Left cardiac atrium (tissue), 4 donors: ENCODE measurements at regions not wholly inside any gene's neighbourhood (a gene's known extent, or its start where the extent isn't known, plus 50 kb on each side); places are given as distances from the start of the nearest gene placed in this dataset.
A peak's percentile ranks its signal among the peaks of the same experiment; 100 is the strongest.

ENCODE experiments used
- ATAC-seq, 2 donors: fragments of 200-7000 bp; cut with Tn5 transposase; one replicate each; pipeline ENCODE4 v1.9.1; 2020; ENCODE audit warnings: mild to moderate bottlenecking in 2 of 2, moderate library complexity in 2 of 2
- DNase-seq: peaks from one replicate; pipeline ENCODE4 v3.0.0-alpha.2; 2020
- intact Hi-C, 2 donors: fragments of 100-400 bp; cut with DNase I; formaldehyde crosslinking; loops; one replicate each; pipeline versions ENCODE4 v1.14.1 to v1.15.1; 2022 to 2023
- donor health status: DM: no; HTN: yes; CAD: no.
- donor health status: DM: no; HTN: yes; CAD: no; lungs with severe emphysema.
- donor health status: DM: yes; HTN: yes; CAD: no.
- donor health status: Dilated cardiomyopathy.

DNA sequence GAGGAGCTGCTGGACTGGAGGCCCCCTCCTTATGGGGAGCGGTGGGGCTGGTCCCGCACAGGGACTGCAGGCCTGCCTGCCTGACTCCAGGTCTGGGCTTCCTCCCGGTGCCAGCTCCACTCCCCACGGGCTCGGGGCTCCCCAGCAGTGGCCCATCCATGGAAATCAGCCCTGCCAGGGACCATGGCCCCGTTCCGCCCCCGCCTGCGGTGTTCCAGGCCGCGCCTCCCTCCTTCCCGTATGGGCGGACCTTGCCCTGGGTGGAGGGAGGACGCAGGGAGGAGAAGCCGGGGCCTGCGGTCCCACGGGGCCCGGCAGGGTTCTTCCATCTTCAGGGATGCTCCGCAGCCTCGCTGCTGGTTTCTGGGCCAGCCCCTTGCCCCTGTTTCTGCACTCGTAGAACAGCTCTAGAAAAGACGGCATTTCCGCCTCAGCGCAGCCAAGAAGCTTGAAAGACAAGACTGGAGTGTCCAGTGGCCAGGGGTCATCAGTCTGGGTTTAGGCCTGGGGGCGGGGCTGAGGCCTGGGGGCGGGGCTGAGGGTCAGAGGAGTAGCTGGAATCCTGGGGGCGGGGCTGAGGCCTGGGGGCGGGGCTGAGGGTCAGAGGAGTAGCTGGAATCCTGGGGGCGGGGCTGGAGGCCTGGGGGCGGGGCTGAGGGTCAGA is 1330.6 kb downstream of the BRD1 start:
- DNase-seq (no peak), ATAC-seq (no peak)
- intact Hi-C loops, result no loop called here

DNA sequence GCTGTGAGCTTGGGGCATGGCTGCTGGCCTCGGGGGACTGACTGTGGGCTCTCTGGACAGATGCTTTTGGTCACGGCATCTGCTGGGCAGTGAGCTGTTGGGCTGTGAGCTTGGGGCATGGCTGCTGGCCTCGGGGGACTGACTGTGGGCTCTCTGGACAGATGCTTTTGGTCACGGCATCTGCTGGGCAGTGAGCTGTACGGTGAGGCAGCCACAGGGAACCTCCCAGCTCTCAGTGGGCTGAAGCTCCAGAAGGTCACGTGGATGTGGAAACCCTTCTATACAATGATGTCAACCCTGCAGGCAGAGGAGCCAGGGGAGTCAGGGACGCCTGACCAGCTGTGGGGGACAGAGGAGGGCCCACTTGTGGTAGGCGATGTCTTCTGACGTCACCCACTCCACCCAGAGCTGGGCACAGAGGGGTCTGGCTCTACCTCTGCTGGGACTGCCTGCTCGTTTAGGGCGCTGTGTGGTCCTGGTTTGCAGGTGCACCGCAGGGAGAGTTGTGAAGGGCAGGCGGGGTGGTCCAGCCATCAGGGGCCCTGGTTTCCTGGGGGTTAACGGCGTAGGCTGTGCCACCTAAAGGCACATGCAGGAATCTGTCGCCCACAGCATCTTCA is 1331.3 kb downstream of the BRD1 start:
- no peak for DNase-seq
- intact Hi-C loops, result no loop called here
- no peak for ATAC-seq

DNA sequence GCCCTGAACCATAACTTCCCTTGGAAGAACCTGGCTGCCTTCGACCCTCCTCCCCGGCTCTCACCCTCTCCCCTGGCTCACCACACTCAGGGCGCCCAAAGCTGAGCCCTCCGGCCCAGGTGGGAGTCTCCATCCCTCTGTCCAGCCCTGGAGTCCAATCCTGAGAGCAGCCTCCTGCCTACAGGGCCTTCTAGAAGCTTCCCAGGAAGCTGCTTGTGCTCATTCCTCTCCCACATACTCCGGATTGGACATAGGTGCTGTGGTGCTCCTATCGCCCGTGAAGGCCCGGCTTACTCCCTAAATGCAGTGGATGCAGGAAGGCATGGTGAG is 1332.0 kb downstream of the BRD1 start:
- intact Hi-C loops, result no loop called here

DNA sequence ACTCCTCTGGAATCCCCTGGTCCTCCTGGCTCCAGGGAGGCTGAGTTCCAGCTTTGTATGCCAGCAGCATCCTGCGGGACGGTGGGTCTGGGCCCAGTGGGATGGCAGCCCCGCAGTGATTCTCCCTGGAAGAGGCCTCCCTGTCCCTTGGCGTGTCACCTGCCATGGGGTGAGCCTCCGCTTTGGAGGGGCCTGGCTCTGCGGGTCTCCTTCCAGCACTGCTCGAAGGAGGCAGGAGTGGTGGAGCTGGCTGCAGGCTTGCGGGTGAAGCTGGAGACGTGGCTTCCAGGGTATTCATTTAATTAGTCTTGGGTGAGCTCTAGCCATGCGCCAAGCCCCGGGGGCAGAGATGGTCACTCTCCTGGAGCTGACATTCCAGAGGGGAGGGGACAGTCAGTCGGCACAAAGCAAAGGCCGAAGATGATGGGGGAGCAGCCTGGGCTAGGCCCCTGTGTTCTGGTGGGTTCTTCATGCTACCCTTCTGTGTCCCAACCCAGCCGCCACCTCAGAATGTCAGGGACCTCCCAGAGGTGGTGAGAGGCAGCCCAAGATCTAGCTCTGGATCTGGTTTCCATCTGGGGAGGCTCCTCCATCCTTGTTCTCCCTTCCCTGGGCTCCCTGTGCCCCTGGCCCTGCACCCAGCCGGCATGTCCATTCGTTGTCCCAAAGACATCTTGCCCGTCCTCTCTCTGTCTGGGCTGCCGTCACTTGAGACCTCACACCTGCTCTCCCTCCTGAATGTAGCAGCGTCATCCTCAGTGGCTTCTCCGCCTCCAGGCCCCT is 1332.5 kb downstream of the BRD1 start:
- intact Hi-C loops, result loop anchor here in 1 of 2 donors (5.0 kb wide), 1 partner anchor 1698 kb away; no protein-coding TSS in a partner anchor
- ATAC-seq, result no peak
- DNase-seq, result no peak

More for the DNA sequence above, 1332.0 kb downstream of the BRD1 start:
- ATAC-seq (no peak), DNase-seq (no peak)

DNA sequence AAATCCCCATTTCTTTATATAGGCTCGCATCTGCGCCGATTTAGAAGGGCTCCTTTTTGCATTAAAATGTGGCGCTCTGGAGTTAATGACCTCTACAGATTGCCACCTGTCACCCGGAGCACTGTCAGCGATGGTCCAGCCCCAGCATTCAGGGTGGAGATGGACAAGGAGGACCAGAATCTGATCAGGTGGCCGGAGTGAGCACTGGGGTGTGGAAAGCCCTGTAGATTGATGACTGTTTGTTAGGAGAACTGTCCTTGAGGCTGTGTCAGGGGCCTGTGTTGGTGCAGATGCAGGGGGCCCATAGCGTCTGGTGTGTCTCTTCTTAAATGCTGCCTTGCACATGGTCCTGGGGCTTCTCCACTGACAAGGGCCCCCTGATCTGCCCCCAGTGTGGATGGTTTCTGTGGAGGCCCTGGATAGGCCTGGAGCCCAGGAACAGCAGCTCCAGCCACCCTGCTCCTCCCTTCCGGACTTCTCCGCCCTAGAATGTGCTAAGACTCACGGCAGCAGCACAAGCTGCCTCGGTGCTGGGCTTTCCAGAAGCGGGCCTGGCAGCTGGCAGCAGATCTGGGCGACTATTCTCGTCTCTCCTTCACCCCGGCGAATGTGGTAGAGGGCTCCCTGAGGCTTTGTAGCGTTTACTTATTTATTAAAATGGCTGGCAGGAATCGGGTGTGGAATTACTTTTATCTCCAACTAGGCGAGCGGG is 1333.3 kb downstream of the BRD1 start:
- intact Hi-C loops, result loop anchor here in 1 of 2 donors (5.0 kb wide), 1 partner anchor 1697 kb away; no protein-coding TSS in a partner anchor
- DNase-seq (no peak), ATAC-seq (no peak)

DNA sequence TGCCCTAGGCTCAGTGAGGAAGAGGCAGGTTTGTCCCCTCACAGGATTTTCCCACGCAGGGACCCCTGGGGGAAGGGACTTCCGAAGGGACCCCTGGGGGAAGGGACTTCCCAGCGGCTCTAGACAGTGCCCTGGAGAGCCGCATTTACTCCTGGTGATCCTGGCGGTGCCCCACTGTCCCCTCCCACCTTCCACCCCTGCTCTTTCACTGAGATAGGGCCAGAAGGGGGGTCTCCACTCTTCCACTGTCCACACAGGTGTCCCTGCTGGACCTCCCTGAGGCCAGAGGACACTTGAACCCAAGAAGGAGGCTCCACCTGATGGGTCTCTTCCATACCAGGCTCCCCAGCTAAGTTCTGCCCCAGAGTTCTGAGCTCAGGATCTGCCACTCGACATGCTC is 1333.9 kb downstream of the BRD1 start:
- no peak for DNase-seq

DNA sequence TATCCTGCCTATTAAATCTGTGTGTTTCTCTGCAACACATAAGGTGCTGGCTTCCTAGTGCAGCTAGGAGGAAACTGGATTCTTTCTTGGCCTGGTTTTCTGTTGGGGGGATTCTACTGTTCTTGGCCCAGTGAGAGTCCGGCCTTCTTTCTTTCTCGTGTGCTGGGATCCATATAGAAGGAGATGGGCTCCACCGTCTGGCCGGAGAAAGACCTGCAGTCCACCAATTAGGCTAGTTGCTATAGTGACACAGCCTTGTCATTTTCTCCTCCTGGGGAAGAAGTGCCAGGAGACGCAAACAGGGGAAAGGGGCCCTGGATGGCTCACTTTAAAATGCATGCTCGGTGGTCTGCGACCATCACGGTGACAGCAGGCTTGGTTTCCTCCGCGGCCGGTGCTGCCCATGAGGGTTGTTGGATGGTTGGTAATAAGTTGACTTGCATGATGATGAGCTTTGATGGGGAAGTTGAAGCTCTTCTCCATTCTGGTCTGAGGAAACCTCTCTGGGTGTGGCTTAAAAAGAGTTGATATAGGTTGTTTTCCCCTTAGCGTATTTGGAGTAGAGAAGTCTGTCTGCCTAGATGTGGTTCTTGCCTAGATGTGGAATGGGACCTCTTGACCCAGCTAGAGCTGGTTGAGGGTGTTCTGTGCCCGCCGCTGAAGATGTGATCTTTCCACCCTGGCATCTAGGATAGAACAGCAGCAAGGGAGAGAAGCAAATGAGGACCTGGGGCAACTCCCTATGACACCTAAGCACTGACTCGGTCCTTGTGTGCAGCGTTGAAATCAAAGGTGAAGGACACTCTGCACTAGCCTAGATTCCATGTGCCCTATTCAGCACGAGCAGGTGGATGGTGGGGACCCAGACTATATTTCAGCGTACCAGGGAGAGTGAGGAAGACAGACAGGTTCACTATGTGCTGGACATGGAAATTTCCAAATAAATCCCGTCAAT is 1335.0 kb downstream of the BRD1 start:
- DNase-seq (peak; percentile 58), ATAC-seq (peak; percentile 66 to 72)
- intact Hi-C loops, result loop anchor here in 1 of 2 donors (5.0 kb wide), 1 partner anchor 1695 kb away; no protein-coding TSS in a partner anchor

More for the DNA sequence above, 1333.9 kb downstream of the BRD1 start:
- intact Hi-C loops, result loop anchor here in 1 of 2 donors (5.0 kb wide), 1 partner anchor 1696 kb away; no protein-coding TSS in a partner anchor
- no peak for ATAC-seq

DNA sequence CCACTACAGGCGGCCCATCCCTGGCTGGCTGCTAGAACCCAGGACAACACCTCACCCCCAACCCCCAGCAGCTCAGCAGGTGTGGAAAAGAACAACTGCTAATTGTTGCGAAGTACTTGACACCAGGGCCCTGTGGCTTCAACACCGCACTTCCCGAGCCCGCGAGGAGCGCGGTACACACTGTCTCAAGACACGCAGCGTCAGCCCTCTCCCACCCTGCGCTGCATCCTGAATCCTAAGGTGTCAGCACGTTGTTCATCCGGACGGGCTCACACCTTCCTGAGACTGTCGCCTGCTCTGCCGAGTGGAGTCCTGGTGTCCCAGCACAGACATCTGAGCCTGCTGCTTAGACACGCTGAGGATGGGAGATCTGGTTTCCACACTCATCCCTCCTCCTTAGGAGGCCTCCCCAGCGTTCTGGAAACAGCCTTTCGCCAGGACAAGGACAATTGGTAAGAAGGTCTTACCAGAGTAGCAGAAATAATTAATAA is 1336.2 kb downstream of the BRD1 start:
- intact Hi-C loops, result loop anchor here in 1 of 2 donors (5.0 kb wide), 1 partner anchor 1694 kb away; no protein-coding TSS in a partner anchor
- DNase-seq (no peak), ATAC-seq (no peak)

DNA sequence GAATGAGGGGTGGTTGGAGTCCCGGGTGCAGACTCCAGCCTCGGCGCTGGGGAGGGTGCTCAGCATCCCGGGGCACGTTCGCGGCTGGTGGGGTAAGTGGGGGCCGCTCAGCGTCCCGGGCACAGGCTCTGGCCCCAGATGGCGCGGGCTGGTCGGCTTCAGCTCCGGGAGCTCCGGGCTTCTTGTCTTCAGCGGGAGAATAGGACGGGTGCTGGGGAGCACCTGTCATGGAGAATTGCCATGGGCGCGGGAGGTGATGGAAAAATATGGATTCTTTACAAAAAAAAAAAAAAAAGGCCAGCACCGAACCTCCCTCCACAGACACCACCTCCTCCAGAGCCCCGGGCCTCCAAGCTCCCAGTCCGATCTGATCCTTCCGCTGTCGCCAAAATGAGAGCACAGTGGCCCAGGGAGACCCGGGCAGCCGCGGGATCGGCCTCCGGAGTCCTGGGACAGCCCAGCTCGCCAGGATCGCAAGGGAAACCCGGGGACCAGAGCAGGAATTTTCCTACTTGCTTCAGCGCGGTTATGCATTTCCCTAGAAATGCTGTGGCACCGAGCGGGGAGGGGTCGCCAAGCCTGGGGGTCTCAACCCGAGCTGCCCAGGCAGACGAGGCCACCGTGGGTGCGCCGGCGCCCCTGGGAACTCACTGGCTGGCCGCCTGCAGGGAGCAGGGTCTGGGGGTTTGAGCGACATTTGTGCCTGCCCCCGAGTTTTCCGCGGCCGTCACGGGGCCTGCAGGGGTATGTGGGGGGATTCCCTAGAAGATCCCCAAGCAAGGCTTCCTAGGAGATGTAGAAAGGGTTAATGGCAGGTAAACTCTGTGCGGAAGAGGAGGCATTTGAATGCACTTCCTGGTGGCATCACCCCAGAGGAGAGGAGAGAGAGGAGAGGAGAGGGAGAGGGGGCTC is 1336.9 kb downstream of the BRD1 start:
- ATAC-seq (no peak), DNase-seq (no peak)
- intact Hi-C loops, result loop anchor here in 1 of 2 donors (5.0 kb wide), 1 partner anchor 1693 kb away; no protein-coding TSS in a partner anchor

DNA sequence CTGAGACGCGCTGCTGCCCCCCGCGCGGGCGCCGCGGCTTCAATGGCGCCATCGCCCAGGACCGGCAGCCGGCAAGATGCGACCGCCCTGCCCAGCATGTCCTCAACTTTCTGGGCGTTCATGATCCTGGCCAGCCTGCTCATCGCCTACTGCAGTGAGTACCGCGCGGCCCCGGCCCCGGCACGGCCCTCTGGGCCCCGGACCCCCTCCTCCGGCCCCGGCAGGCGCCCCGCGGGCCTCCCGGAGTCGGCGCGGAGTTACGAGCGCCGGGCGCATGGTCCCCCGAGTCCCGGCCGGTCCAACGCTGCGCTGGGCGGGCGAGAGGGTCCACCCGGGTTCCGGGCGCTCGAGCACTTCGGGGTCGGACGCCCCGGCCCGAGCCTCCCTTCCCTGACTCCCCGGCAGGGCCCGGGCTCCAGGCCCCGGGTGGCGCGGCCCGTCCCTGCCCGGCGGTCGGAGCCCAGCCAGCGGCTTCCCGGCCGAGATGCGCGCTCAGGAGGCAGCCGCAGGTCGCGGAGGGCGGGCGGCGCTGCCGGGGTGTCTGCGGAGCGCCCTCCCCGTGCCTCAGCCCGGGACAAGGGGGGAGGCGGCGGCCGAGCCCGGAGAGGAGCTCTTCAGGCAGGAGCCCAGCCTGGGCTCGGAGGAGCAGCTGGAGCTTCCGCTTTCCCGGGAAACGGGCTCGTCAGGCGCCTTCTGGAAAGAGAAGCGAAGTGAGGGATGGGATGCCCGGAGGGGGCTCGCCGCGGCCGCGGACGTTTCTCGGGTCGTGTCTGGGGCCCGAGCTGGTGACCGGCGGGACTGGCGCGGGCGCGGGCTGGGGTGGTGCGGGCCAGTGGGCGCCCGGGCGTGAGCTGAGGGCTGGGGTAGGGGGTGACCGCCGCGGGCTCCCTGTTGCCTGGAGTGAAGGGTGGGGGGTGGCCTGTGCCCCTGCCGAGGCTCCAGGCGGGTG is 1337.8 kb downstream of the BRD1 start:
- ATAC-seq, result peak in 1 of 2 donors; percentile 23
- intact Hi-C loops, result loop anchor here in 1 of 2 donors (5.0 kb wide), 1 partner anchor 1693 kb away; no protein-coding TSS in a partner anchor
- no peak for DNase-seq

DNA sequence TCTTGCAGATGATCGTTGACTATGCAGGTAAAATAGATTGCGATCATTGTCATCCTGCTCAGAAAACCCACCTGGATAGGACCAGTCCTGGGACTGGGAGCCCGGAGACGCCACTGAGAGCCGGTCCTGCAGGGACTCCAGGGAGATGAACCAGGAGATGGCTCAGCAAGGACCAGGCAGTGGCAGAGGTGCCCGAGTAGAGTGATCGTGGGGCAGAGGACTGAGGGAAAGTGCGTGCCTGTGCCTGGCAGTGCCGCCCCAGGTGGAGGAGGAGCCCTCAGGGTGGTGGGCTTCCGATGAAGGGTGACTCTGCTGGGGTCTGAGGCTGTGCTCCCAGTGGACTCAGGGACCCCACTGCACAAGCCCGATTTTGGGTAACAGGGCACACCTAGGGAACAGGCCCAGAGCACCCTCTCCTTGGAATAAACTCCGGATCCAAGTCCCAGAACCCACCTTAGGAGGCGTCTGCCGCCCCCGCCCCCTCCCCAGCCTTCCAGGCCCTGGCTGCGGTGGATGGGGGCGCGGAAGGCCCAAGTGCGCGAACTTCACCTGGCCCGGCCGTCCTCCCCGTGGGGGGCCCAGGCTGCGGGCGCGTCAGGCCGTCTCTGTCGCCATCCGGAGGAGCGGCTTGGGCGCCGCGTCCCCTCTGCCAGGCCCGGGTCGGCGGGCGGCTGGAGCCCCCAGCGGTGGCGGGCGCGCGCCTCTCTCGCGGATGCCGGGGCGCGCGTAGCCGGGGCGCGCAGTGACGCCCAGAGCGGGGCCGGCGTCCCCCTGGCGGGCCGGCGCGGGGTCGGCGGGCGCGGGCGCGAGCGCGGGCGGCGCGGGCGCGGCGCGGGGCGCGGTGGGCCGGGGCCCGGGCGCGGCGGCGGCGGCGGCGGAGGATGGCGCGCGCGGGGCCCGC is 1338.8 kb downstream of the BRD1 start:
- DNase-seq (no peak), ATAC-seq (no peak)

DNA sequence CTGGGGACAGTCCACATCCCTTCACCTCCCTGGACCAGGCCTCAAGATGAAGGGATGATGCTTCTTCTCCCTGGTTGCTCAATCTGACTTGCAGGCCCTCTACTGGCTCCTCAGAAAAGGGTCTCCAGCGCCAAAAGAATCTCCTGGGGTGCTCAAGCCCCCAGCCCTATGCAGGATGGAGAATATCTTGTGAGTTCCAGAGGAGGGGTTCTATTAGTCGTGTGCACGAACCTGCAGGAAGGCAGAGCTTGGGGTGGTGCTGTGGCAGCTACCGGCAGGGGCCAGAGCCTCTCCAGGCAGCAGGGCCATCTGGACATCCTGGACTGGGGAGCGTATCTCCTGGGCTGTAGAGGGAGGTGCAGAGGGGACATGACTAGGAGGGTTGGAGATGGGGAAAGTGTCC is 1339.5 kb downstream of the BRD1 start:
- intact Hi-C loops, result no loop called here
- ATAC-seq, result no peak
- DNase-seq, result no peak

More for the DNA sequence above, 1338.8 kb downstream of the BRD1 start:
- intact Hi-C loops, result no loop called here

DNA sequence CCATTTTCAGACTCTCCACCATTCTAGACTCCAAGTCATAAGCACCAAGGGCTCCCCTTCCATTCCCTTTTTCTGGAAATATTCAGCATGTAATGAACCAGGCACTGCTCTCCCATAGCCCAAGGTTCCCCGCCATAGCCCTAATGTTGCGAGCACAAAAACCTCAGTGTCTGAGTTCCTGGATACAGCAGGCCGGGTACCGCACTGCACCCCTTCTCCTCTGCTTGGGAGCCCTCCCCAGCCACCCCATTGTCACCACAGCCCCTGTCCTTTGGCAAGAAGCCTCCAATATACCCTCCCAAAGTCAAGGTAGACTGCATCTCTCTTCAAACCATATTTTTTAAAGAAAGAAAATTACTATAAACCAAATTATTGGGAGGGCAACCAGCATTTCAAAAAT is 1341.1 kb downstream of the BRD1 start:
- DNase-seq (no peak), ATAC-seq (no peak)
- intact Hi-C loops, result no loop called here

DNA sequence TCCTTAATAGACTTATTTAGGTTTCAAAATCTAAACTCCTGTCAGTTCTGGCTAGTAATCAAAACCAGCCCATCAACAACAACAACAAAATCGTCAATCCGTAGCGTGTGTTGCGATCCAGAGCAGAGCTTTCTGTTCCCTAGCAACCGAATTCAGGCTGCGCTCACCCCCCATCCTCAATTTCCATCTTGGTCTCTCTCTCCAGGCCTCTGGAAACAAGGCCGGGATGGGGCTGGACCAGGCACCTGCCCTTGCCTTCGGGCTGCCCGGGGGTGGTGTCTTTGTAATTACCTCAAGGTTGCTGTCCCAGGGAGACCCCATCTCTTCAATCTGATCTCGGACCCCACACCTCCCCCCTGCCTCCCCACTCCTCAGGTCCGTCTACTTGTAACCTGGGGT is 1341.5 kb downstream of the BRD1 start:
- no peak for ATAC-seq
- intact Hi-C loops, result no loop called here
- DNase-seq, result no peak
